Activated CD8-positive, alpha-beta T cell treated with anti-CD3 and anti-CD28 coated beads, Interleukin-2, amount 10 ng/mL, durations not matched to agents 7 days and 5 days (primary cell): ENCODE measurements at regions not wholly inside any gene's neighbourhood (a gene's known extent, or its start where the extent isn't known, plus 50 kb on each side); places are given as distances from the start of the nearest gene placed in this dataset.

Source experiments
- ATAC-seq: fragments of 150-1000 bp; cut with Tn5 transposase; one replicate; pipeline ENCODE4 v1.10.0; 2021; ENCODE audit warnings: moderate library complexity
- CTCF ChIA-PET: fragments of 350-600 bp; sonication (Branson Sonifier 250); formaldehyde crosslinking; loops from one replicate; lab custom pipeline; 2021; ENCODE audit warnings: antibody characterized with exemption; lab: Charles Lee
- POLR2A ChIA-PET: fragments of 350-600 bp; sonication (Branson Sonifier 250); formaldehyde crosslinking; loops from one replicate; lab custom pipeline; 2021; ENCODE audit warnings: antibody characterized with exemption; lab: Charles Lee
- DNase-seq: peaks from one replicate; pipeline ENCODE4 v3.0.0-alpha.2; 2020
- H3K27ac Mint-ChIP-seq: one replicate; pipeline ENCODE4 v1.8.0; 2021; ENCODE audit warnings: mild to moderate bottlenecking, mixed read lengths
- H3K27me3 Mint-ChIP-seq: one replicate; pipeline ENCODE4 v1.8.0; 2021; ENCODE audit warnings: low read depth, mixed read lengths
- H3K36me3 Mint-ChIP-seq: one replicate; pipeline ENCODE4 v1.8.0; 2021; ENCODE audit warnings: low read depth, mixed read lengths
- H3K4me1 Mint-ChIP-seq: one replicate; pipeline ENCODE4 v1.8.0; 2021; ENCODE audit warnings: low read depth, mixed read lengths
- H3K4me3 Mint-ChIP-seq: one replicate; pipeline ENCODE4 v1.8.0; 2021; ENCODE audit warnings: mild to moderate bottlenecking, mixed read lengths
- H3K9me3 Mint-ChIP-seq: one replicate; pipeline ENCODE4 v1.8.0; 2022; ENCODE audit warnings: mixed read lengths; ENCODE audit not compliant: insufficient read depth

DNA sequence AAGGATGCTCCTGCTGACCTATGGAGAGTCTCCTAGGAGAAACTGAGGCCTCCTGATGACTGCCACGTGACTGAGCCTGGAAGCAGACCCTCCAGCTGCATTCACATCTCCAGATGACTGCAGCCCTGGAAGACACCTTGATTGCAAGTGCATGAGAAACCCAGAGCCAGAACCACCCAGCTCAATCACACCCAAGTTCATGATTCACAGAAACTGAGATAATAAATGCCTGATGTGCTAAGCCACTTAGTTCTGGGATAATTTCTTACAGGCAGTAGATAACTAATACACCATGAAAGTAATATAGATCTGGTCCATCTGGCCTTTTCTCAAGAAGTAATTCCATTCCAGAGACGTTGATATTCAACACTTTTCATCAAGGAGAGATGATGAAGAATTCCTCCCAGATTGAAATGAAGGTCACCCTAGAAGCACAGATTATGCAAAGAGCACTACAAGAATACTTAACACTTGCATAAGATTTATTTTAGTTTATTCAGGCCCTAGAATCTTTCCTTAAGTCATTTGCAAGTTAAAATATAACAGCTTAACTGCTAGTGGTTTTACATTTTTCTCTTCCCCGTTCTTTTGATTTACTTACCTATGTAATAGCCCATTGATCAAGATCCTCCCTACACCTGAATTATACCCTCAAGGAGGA is 208.2 kb upstream of the INHBA start:
- CTCF ChIA-PET, result no interaction called here
- no peak for ATAC-seq
- Mint-ChIP-seq H3K27ac (no peak overlapping the region), H3K9me3 (no peaks in the 10 kb centered on the region), H3K4me1 (no peaks in the 10 kb centered on the region), H3K4me3 (no peak overlapping the region), H3K36me3 (no peaks in the 10 kb centered on the region), H3K27me3 (peaks cover 10% of the 10 kb centered on the region)
- POLR2A ChIA-PET, result no interaction called here
- DNase-seq, result no peak

DNA sequence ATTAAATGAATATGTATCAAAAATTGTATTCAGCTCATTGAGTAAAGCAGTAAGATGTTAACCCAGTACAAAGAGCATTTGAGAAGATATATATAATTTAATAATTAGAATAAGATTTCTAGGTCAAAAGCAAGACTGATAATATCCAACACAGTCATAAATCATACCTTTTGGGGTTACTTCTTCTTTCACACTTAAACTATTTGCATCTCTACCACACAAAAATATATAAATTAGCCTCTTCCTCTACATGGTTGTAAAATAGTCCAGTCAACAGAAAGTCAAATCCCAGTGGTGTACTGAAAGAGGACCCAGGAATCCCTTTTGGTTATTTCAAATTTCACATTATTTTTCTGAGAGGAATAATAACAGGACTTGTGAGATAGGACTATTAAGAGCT is 204.6 kb upstream of the INHBA start:
- peaks cover 3% of the 10 kb centered on the region for H3K27me3 Mint-ChIP-seq
- no peaks in the 10 kb centered on the region for H3K4me1 Mint-ChIP-seq
- H3K36me3 Mint-ChIP-seq, result no peaks in the 10 kb centered on the region
- no peak overlapping the region for H3K27ac Mint-ChIP-seq
- H3K9me3 Mint-ChIP-seq, result peaks cover 5% of the 10 kb centered on the region
- DNase-seq (no peak), ATAC-seq (no peak)
- H3K4me3 Mint-ChIP-seq, result no peak overlapping the region
- POLR2A ChIA-PET, result no interaction called here
- CTCF ChIA-PET, result no interaction called here

DNA sequence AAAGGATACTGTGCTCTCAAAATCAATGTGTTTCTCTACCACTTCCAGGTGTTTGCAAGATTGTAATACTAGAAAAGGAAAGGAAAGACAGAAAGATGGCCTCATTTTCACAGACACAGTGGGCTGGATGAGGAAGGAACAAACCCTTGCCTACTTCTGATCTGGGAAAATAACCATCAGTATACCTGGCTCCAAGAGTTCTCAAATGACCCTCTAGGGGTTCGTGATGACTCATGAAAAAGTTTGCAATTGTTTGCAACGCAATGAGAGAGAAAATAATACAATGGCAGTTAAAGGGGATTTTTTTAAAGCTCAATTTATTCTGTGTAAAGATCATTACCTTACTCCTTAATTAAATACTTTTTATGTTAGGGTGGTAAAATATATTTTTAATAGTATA is 197.6 kb upstream of the INHBA start:
- no peak overlapping the region for H3K4me3 Mint-ChIP-seq
- H3K9me3 Mint-ChIP-seq, result peaks cover 9% of the 10 kb centered on the region
- DNase-seq (no peak), ATAC-seq (no peak)
- H3K4me1 Mint-ChIP-seq, result no peaks in the 10 kb centered on the region
- peaks cover 2% of the 10 kb centered on the region for H3K36me3 Mint-ChIP-seq
- ChIA-PET POLR2A (no interaction called here), CTCF (no interaction called here)
- H3K27me3 Mint-ChIP-seq, result peaks cover 19% of the 10 kb centered on the region
- no peak overlapping the region for H3K27ac Mint-ChIP-seq

DNA sequence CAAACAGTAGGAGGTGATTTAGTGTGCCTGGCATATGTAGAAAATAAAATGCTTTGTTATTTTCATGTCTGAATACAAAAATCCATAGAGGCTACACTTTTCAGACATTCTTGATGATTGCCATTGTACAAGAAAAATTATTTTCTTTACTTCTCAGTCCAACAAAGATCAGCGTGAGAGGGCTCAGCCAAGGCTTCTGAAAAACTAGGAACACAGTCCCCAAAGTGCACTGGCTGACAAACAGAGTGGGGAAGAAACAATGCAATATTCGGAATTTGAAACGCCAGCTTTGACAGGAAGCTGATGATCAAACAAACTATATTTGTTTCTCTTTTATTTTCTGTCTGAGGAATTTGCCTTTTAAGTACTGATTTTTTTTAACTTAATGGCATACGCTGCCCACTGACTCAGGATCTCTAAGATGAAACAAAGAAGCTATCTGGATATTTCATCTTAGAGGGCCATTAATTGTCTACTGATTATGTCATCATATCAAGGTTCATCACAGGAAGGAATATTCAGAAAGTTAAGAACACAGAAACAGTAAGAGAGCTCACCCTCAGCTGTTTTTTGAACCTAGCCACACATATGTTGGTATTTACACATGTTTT is 197.0 kb upstream of the INHBA start:
- ChIA-PET CTCF (interaction anchor here (0.9 kb wide), 1 partner anchor 16 kb away, joined by 3 read pairs; no protein-coding TSS in a partner anchor), POLR2A (no interaction called here)
- no peak overlapping the region for H3K4me3 Mint-ChIP-seq
- peaks cover 2% of the 10 kb centered on the region for H3K36me3 Mint-ChIP-seq
- peaks cover 5% of the 10 kb centered on the region for H3K9me3 Mint-ChIP-seq
- ATAC-seq (no peak), DNase-seq (no peak)
- H3K27me3 Mint-ChIP-seq, result peaks cover 19% of the 10 kb centered on the region
- no peak overlapping the region for H3K27ac Mint-ChIP-seq
- H3K4me1 Mint-ChIP-seq, result no peaks in the 10 kb centered on the region

DNA sequence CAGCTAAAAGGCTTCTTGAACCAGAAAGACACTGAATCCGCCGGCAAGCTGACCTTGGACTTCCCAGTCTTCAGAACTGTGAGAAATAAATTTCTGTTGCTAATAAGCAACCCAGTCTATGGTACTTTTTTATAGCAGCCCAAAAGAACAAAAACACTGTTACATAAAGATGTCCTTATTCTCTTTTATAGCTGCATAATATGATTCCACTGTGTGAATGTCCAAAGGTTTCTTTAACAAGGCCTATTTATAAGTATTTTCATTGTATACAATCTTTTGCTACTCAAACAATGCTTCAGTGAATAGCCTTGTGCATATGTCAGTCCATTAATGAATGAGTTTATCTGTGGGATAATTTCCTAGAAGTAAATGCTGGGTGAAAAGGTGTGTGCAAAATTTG is 190.8 kb upstream of the INHBA start:
- POLR2A ChIA-PET, result no interaction called here
- CTCF ChIA-PET, result no interaction called here
- no peak overlapping the region for H3K4me3 Mint-ChIP-seq
- DNase-seq, result no peak
- peaks cover 12% of the 10 kb centered on the region for H3K27me3 Mint-ChIP-seq
- H3K9me3 Mint-ChIP-seq, result peaks cover 5% of the 10 kb centered on the region
- peaks cover 2% of the 10 kb centered on the region for H3K36me3 Mint-ChIP-seq
- no peak for ATAC-seq
- H3K4me1 Mint-ChIP-seq, result peaks cover 5% of the 10 kb centered on the region
- no peak overlapping the region for H3K27ac Mint-ChIP-seq

DNA sequence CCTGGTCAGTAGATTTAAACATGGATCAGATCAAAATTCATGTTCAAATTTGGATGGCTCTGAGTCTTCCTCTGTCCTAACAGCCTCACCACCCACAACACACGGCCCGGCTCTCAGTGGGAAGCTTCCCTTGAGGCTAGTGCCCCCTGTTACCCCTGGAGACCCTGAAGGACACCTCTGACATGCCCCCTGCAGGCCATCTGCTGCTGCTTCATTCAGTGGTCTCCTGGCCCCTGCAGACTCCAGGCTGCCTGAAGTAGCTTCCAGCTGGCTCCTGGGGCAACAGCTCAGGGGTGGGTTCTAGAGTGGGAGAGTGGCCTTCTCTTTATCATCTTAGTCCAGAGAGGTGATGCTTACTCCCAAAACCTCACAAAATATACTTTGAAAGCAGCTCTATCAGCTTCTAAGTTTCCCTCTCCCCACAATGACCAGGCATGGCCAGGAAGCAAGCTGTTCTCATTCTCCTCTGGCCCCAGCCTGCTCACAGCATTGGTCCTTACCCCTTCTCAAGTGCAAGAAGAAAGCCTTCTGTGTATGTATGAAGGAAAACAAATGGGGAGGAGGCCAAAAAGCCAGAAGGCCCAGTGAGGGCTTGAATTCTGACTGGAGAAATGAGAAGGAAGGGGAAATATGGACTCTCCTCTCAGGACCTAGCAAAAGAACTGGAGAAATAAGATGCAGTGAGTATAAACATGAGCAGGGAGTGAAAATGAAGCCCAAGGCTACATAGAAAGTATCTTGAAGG is 189.6 kb upstream of the INHBA start:
- no peak overlapping the region for H3K27ac Mint-ChIP-seq
- CTCF ChIA-PET, result no interaction called here

DNA sequence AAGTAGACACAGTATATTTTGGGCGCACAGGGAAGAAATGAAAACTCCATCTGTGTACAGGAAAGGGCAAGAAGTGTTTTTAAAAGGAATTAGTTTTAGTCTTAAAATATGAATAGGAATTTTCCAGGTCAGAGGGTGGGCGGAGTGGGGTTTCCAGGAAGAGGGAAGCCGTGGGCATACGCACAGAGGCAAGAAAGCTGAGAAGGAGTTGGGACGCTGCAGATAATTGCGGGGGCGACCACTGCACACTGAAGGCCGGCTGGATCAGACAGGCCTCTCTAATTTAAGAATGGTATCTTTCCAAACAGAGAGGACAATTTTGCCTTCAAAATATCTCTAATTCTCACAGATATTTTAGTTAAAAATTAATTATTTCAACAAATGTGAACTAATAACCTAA is 189.1 kb upstream of the INHBA start:
- Mint-ChIP-seq H3K4me1 (peaks cover 8% of the 10 kb centered on the region), H3K27me3 (peaks cover 5% of the 10 kb centered on the region), H3K4me3 (no peak overlapping the region), H3K27ac (no peak overlapping the region), H3K36me3 (no peaks in the 10 kb centered on the region), H3K9me3 (no peaks in the 10 kb centered on the region)
- DNase-seq, result no peak
- ChIA-PET POLR2A (no interaction called here), CTCF (no interaction called here)
- no peak for ATAC-seq

More for the DNA sequence above, 189.6 kb upstream of the INHBA start:
- Mint-ChIP-seq H3K9me3 (peaks cover under 1% of the 10 kb centered on the region), H3K4me3 (no peak overlapping the region), H3K36me3 (peaks cover 2% of the 10 kb centered on the region), H3K27me3 (peaks cover 8% of the 10 kb centered on the region), H3K4me1 (peaks cover 8% of the 10 kb centered on the region)
- ATAC-seq (no peak), DNase-seq (no peak)
- POLR2A ChIA-PET, result no interaction called here

DNA sequence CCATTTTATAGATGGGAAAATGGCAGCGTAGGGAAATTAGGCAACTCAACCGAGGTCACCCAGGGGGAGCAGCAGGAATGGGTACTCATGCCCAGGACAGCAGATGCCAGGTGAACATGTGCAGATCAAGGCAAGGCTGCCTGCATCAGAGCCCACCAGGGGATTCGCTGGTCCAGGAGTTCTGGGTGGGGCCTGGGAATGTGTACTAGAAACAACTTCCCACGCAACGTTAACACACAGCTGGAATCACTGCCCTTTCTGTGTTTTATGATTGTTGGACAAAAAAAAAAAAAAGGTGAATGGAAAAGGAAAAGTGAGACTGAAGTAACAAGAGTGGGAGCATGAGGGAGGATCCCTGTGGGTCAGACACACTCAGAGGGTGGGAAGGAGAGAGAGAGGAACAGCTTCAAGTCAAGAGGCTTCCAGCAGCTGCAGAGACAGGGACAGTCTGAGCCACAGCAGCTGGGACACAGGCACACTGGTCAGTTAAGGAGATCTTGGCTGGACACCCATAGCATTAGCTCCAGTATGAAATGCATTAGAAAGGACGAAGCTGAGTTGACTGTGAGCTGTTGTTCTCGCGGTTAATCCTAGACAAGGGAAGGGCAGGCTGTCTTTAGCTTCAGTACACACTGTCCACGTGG is 187.9 kb upstream of the INHBA start:
- Mint-ChIP-seq H3K4me3 (no peak overlapping the region), H3K4me1 (peaks cover 12% of the 10 kb centered on the region)
- CTCF ChIA-PET, result interaction anchor here (1.6 kb wide), 1 partner anchor 50 kb away, joined by 3 read pairs; no protein-coding TSS in a partner anchor

DNA sequence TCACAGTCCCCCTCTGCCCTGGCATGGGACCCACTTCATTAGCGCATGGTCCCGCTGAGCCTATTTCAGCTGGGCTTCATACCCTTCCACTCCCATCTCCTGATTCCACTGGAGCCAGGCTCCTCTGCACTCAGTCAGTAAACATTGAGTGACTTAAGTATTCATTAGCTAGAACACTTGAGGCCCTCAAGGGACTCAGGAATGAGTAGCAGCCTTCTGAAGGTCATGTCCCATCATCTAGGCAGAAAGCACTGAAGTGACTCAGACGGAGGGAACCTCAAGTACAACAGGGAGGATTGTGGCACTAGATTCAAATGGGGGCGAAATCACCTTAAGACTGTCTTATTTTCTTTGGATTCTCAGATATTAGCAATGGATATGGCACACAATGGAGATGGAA is 186.6 kb upstream of the INHBA start:
- CTCF ChIA-PET, result interaction anchor here (1.4 kb wide), 1 partner anchor 51 kb away, joined by 7 read pairs; no protein-coding TSS in a partner anchor
- POLR2A ChIA-PET, result no interaction called here
- Mint-ChIP-seq H3K27me3 (no peaks in the 10 kb centered on the region), H3K9me3 (peaks cover 5% of the 10 kb centered on the region), H3K27ac (no peak overlapping the region), H3K36me3 (peaks cover 4% of the 10 kb centered on the region), H3K4me3 (no peak overlapping the region), H3K4me1 (peaks cover 15% of the 10 kb centered on the region)
- ATAC-seq (no peak), DNase-seq (no peak)

More for the DNA sequence above, 187.9 kb upstream of the INHBA start:
- no peak overlapping the region for H3K27ac Mint-ChIP-seq
- H3K27me3 Mint-ChIP-seq, result peaks cover under 1% of the 10 kb centered on the region
- ATAC-seq (no peak), DNase-seq (no peak)
- no peaks in the 10 kb centered on the region for H3K9me3 Mint-ChIP-seq
- H3K36me3 Mint-ChIP-seq, result no peaks in the 10 kb centered on the region
- POLR2A ChIA-PET, result no interaction called here

DNA sequence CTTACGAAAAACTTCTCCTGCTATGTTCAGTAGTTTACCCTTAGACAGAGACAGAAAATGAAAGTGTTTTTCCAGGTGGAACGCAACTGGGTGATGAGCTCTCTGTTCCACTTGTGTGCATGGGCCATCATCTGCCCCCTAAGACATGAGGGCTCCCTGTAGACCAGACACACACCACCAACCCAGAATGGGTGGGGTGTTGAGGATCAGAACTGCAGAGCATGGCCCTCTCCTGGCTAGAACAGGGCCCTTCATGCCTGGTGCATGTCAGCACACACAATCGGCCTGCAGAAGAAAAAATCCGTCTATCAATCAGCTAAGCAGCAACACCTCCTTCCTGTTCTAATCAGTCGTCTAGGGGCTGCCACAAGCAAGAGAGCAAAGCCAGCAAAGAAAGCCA is 186.2 kb upstream of the INHBA start:
- peaks cover 5% of the 10 kb centered on the region for H3K9me3 Mint-ChIP-seq
- no peaks in the 10 kb centered on the region for H3K27me3 Mint-ChIP-seq
- no peak overlapping the region for H3K4me3 Mint-ChIP-seq
- POLR2A ChIA-PET, result no interaction called here
- H3K27ac Mint-ChIP-seq, result no peak overlapping the region
- DNase-seq, result no peak
- ATAC-seq, result peak; percentile 30
- peaks cover 4% of the 10 kb centered on the region for H3K36me3 Mint-ChIP-seq
- CTCF ChIA-PET, result interaction anchor here (1.1 to 1.4 kb wide), 2 partner anchors 52 to 54 kb away, joined by 4 to 7 read pairs; no protein-coding TSS in a partner anchor
- H3K4me1 Mint-ChIP-seq, result peaks cover 15% of the 10 kb centered on the region

DNA sequence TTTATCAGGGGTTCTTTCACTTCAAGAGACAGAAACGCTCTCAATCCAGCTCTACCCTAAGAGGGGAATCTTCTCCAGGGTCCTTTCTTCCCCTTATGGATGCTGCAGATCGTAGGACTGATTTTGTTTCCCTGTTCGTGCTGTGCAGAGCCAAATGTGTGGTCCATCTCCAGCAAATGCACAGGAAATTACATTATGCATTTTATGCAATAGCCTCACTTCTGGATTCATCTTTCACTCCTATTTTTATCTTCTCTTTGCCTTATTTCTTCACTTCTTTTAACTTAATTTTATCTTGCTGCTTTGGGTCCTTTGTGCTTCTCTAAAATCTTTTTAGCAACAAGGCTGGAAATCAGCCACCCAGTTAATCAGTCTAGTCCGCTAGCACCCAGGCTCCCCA is 184.5 kb upstream of the INHBA start:
- peaks cover 12% of the 10 kb centered on the region for H3K36me3 Mint-ChIP-seq
- no peak overlapping the region for H3K4me3 Mint-ChIP-seq
- H3K4me1 Mint-ChIP-seq, result peaks cover 24% of the 10 kb centered on the region
- CTCF ChIA-PET, result interaction anchor here (1.7 kb wide), 1 partner anchor 14 kb away, joined by 4 read pairs; no protein-coding TSS in a partner anchor
- POLR2A ChIA-PET, result no interaction called here
- peaks cover 11% of the 10 kb centered on the region for H3K9me3 Mint-ChIP-seq
- H3K27me3 Mint-ChIP-seq, result no peaks in the 10 kb centered on the region
- no peak for DNase-seq
- ATAC-seq, result no peak
- no peak overlapping the region for H3K27ac Mint-ChIP-seq
